ENCODE measurements at regions not wholly inside any gene's neighbourhood (a gene's known extent, or its start where the extent isn't known, plus 50 kb on each side); places are given as distances from the start of the nearest gene placed in this dataset.
"Not testable (repeated sequence)": the region's sequence is repeated elsewhere in the genome, so short reads cannot be mapped to it uniquely, and the experiment has no call there.

DNA sequence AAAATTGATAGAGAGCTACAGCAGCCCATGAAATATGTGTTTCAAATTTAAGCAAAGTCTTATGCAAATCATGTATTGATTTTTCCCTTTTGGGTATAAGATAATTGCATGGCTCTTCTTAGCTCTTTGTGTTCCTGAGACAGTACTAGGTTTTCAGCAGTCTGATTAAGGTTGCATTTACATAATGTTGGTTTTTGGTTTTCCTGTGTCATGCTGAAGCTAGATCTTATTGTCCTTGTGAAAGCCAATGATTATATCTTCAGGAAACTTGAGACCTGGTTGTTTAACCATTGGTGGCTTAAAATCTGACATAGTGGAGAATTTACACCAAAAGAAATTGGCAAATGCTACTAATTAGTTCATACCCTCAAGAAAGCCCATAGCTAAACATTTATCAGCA lies 392.6 kb downstream of the ZPLD1 start:
- no peak for DNase-seq (ENCODE audit: low spot score)
- intact Hi-C loops (cut with DNase I) = no loop called here

DNA sequence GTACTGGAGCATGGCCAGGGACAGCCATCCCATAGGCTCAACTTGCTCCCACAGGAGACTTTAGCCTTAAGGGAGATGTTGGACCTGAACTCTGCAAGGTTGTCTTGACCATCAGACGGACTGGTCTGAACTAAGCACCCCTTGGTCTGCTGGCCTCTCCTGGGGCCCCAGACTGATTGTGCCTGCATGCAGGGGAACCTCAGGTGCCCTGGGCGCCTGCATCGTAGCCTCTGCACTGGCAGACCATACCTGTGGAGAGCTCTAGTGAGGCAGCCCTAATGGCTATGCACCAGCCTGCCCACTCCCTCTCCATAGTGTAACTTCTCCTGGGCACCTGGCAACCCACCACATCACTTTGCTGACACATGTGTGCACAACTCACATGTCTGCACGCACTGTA lies 395.6 kb downstream of the ZPLD1 start:
- no peak for DNase-seq (ENCODE audit: low spot score)
- intact Hi-C loops (cut with DNase I) = no loop called here

DNA sequence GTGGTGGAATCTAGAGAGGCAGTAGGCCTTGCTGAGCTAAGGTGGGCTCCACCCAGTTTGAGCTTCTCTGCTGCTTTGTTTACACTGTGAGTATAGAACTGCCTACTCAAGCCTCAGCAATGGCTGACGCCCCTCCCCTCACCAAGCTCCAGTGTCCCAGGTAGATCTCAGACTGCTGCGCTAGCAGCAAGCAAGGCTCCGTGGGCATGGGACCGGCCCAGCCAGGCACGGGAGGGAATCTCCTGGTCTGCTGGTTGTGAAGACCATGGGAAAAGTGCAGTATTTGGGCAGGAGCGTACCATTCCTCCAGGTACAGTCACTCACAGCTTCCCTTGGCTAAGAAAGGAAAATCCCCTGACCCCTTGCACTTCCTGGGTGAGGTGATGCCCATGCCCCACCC lies 407.1 kb downstream of the ZPLD1 start:
- no peak for DNase-seq (ENCODE audit: low spot score)
- intact Hi-C loops (cut with DNase I) = no loop called here

DNA sequence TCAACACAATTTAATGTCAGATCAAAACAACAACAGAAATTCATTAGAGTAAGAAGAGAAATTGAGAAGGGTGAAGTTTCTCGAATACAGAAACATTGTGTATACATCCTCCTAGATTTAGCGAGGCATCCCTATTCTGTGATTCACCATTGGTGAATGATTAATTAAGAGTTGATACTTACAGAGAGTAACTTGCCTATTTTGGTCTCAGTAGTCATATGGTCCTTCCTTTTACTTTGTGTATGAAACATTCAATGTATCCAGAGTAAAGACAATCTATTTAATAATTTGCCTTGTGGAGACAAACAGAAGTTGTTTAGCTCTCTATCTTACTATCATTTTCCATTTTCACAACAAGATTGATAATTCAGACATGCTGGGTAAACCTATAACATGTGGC lies 432.0 kb downstream of the ZPLD1 start:
- intact Hi-C loops (cut with DNase I) = no loop called here
- no peak for DNase-seq (ENCODE audit: low spot score)

DNA sequence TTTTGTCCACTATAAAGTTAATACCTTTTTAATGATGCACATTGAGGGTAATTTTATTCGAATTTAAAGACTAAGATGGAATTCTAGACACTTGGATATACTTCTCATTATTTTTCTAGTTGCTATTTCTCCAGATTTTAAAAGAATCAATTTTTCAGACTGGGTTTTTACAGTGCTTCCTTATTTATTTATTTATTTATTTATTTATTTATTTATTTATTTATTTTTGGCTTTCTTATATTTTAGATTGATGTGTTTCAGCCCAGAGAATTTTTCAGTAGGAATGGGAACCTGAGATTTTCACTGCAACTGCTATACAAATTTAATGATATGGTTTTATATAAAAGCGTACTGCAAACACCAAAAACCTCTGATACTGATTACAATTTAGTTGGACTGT lies 448.7 kb downstream of the ZPLD1 start:
- intact Hi-C loops (cut with DNase I) = no loop called here
- no peak for DNase-seq (ENCODE audit: low spot score)

DNA sequence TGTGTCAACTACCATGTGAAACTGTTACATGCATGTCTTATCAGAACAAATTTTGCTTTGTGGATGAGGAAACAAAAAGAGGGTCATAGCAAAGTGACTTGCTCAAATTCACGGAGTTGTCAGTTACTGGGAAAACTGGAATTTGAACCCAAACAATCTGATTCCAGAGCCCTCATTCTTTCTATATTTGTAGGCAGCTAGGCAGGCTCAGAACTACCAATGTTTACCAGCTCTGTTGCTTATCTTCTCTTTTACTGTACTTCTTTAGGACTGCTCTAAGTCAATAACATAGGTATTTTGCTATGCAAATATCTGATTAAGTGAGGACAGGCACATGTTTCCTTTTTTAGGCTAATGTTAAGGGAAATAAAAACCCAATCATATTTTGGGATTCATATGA lies 450.5 kb downstream of the ZPLD1 start:
- intact Hi-C loops (cut with DNase I) = no loop called here
- no peak for DNase-seq (ENCODE audit: low spot score)

DNA sequence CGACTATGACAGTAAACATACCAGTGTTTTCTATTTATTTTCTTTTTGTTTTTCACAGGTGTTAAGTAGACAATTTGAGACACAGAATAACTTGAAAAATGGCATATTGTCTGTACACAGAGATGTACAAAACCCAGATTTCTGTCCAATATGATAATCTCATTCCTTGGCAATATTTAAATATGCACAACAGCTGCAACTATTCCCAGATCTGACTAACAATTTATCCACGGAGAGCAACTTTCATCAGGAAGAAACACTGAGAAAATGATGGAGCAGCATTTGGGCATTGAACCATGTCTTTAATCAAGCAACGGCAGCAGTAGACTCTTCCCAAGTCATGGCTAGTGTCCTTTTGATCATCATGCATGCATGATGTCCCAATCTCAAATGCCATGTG lies 452.6 kb downstream of the ZPLD1 start:
- intact Hi-C loops (cut with DNase I) = no loop called here
- no peak for DNase-seq (ENCODE audit: low spot score)

DNA sequence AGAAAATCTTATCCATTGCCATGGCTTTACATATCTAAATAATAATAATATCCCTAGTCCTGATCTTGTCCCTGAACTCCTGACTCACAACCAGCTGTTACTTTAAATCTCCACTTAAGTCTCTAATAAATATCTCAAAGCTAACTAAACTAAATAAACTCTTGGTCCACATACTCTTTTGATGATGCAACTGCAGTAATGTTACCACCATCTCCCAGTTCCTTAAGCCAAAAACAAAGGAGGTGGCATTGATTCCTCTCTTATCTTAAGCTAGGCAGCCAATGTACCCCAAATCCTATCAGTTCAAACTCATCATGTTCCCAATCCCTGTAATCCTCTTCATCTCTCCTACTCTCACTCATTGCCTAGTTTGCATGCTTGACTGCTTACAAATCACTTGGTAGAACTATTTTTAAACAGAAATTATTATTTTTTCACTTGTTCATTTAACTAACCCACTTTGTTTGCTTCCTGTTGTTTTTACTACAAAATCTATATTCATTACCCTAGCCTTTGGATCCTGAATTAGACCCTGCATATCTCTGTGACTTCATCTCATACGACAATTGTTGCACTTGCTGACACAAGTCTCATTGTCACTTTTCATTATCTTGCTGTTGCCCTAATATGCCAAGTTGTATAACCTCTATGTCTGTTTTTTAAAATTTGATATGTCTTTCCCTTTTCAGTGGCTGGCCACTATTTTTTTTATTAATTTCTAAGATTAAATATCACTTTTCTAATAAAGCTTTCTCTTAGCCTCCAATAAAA lies 462.2 kb downstream of the ZPLD1 start:
- intact Hi-C loops (cut with DNase I) = no loop called here
- DNase-seq (ENCODE audit: low spot score) = no peak

DNA sequence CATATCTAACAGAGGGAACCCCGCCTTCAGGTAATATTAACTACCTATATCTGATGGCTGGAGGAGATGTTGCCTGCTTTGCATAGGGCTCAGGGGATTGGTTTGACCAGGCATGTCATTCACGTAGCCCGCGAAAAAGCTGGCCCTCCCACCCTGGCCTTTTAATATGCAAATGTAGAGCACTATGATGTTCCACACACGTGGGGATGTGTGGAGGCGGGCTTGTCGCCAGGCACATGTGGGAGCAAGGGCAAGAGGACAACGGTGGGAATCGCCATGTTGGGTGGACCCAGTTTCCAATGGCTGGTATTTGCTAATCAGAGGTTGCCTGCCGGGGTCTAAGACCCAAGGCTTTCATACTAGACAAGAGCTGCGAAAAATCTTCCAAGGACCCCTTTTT lies 469.8 kb downstream of the ZPLD1 start:
- intact Hi-C loops (cut with DNase I) = no loop called here
- DNase-seq (ENCODE audit: low spot score) = peak; percentile 74

DNA sequence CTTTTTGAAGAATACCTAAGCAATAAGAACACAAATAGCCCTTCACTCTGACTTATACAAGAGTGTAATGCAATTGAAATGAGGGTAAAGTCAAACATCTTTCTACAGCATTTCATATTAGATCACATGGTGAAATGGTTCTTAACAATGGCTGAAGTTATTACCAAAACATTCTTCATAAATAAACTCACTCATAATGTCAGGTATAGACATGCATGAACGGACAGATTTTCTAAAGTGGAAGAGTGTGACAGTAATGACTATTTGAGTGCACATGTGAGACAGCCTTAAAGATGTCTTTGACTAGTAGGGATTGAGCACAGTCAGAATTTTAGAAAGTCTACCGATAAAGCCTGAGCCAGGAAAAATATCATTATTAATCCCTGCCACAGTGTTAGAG lies 471.0 kb downstream of the ZPLD1 start:
- intact Hi-C loops (cut with DNase I) = no loop called here
- DNase-seq (ENCODE audit: low spot score) = no peak

DNA sequence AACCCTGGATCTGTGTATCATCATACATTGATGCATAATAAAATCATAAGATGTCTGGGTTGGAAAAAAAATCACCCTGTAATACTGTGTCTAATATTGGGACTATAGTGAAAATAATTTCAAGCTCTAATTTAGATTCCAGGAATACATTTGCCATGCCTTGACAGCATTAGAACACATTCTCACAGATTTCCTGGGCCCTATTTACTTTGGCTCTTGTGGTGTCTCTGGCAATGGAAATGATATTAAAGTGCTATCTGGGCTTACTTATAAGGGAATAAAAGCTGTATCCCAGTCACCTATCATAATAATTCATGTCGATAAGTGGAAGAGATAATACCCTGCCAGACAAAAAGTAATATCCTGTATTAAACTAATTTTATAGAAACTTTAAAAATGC lies 472.0 kb downstream of the ZPLD1 start:
- intact Hi-C loops (cut with DNase I) = no loop called here
- no peak for DNase-seq (ENCODE audit: low spot score)

DNA sequence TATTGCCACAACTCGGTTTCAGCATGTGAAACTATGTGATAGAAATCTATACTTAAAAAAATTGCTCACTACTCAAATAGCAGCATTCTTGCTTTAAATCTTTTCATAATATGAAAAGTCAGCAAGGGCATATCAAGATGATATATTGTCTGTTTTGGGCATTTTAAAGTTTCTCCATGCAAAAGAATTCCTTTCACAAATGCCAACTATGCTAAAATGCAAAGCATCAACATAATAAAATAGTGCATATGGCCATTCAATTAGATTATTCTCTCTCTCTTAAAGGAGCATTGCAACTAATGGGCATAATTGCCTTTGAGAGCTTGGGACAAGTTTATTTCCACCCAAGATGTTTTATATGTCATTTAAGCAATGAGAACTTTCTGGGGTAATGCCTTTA lies 475.1 kb downstream of the ZPLD1 start:
- intact Hi-C loops (cut with DNase I) = no loop called here
- DNase-seq (ENCODE audit: low spot score) = no peak

DNA sequence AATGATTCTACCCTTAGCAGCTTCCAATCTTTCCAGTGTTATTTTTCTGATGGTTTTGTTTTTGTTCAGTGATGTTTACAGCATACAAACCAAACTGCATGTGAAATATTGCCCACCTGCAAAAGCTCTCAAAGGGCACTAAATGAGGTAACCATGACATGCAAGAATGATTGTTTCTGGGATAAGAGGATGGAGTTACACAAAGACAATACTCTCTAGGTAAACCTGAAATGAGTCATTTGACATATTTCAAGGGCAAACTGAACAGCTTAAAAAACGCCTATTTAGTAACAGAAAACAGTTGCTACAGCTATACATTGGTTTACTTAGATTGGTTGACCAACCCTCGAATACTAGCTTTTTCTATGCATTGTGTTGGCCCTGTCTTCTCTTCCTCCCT lies 481.7 kb downstream of the ZPLD1 start:
- intact Hi-C loops (cut with DNase I) = no loop called here
- no peak for DNase-seq (ENCODE audit: low spot score)

DNA sequence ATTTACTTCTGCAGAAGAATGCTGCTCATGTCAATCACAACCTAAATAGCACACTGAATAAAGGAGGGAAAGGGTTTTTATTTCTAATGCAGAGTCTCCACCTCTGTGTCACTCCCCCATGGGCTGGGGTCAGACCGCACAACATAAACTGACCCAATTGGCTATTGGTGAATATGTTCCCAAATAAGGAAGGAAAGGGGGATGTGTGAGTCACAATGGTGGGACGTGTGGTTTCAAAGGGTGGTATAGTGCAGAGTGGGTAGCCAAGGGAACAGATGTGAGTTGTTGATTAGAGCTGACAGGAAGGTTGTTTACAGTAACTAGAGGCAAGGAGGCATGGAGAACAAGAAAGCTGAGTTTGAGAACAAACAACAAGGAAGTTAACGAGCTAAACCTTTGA lies 491.8 kb downstream of the ZPLD1 start:
- intact Hi-C loops (cut with DNase I) = no loop called here
- peak; percentile 32 for DNase-seq (ENCODE audit: low spot score)

DNA sequence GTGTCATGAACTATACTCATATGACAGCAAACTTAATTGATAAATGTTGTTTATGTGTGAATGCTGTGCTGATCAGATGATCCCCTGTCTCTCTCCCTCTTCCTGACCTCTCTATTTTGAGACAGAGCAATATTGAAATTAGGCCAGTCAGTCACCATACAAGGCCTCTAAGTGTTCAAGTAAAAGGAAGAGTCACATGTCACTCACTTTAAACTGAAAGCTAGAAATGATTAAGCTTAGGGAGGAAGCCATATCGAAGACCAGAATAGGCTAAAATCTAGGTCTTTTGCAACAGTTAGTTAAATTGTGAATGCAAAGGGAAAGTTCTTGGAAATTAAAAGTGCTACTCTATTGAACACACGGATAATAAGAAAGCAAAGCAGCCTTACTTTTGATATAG lies 498.6 kb downstream of the ZPLD1 start:
- intact Hi-C loops (cut with DNase I) = no loop called here
- DNase-seq (ENCODE audit: low spot score) = no peak

DNA sequence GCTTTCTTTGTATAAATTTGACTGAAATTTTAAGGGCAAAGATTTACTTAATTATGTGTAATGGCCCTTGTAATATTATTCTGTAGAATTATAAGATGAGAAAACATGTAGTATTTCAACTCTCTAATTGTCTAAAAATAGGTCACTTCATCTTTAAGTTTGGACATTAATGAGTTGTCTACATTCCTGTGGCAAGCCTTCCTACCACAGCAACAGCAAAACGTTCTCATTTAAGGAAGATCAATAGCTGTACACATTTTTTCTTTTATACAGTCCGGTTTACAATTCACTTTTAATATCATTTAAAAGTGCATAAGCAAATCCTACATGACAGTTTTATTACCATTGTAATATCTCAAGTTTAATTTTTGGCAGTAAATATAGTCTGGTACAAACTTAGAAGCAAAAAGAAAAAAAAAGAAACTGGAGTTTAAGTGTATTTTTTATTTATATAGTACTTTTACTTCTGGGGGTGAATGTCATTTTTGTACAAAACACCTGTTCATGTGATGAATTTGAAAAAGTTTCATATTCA lies 501.8 kb downstream of the ZPLD1 start:
- intact Hi-C loops (cut with DNase I) = no loop called here
- DNase-seq (ENCODE audit: low spot score) = no peak

DNA sequence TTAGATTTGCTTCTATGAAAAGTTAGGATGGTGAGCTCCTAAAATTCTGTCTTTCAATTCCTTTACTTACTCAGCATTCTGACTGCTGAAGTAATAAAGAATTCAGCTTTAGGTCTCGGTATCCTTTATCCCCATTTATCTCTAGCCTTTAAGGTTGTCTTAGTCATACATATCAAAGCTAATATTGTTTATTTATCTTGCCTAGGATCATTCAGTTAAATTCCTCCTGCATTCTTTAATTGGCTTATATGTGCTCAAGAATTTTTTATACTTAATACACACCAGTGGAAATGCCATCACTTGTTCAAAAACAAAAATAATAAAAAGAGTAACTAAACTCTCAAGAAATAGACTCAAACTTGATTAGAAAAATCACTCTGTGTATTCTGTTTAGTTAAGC lies 507.0 kb downstream of the ZPLD1 start:
- intact Hi-C loops (cut with DNase I) = no loop called here
- no peak for DNase-seq (ENCODE audit: low spot score)

DNA sequence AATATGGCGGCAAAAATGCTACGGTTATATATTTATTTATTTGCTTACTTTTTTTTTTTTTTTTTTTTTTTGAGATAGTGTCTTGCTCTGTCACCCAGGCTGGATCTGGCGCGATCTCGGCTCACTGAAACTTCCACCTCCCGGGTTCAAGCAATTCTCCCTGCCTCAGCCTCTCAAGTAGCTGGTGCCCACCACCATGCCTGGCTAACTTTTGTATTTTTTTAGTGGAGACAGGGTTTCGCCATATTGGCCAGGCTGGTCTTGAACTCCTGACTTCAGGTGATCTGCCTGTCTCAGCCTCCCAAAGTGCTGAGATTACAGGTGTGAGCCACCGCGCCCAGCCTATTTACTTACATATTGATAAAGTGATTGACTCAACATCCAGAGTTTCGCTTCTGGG lies 511.6 kb downstream of the ZPLD1 start:
- peak; percentile 54 for DNase-seq (ENCODE audit: low spot score)
- intact Hi-C loops (cut with DNase I) = not testable (repeated sequence)

DNA sequence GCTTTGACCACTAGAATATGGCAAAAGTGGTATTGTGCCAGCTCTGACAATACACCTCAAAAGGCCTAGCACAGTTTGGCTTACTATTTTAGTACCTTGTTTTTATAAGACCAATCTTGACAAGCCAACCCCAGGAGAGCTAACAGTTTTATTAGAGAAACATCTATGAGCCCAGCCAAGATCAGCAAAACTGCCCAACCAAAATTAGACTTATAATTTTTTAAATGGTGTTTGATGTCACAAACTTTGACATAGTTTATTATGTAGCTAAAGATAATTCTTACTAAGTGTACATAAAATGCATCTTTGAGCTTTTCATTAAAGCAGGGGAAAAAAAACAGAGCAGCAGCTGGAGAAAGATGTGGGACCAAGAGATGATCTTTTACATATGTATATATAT lies 537.5 kb downstream of the ZPLD1 start:
- intact Hi-C loops (cut with DNase I) = no loop called here
- DNase-seq (ENCODE audit: low spot score) = no peak

DNA sequence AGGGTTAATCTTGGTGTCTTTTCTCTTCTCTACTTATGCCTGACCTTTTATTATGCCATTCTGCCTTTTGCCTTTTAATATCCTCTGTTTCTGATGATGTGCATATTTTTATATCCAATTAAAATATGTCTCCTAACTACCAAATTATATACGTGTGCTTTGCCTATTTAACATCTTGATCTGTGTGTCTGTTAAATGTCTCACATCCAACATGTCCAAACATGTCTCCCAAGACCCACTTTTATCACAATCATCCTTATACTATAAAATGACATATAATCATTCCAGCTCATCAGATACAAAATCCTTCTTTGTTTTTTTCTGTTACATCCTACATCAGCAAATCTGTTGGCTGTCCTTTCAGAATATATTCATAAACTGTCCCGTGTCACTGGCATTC lies 539.5 kb downstream of the ZPLD1 start:
- no peak for DNase-seq (ENCODE audit: low spot score)
- intact Hi-C loops (cut with DNase I) = no loop called here

DNA sequence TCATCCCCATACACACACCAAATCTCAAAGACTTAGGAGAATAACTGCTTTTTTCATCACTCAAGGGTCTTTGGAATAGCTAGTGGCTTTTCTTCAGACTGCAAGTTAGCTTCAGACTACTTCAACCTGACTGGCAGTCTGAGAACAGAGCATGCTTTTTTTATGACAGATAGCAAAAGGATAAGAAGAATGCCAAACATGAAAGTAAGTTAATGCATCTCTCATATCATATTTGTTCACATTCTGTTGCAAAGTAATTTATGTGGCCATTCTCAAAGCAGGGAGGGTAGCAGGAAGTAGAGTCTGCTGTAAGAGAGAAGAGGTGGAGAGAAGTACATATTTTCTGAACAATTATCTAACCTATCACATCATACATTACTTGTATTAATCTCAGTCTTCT lies 544.4 kb downstream of the ZPLD1 start:
- intact Hi-C loops (cut with DNase I) = no loop called here
- no peak for DNase-seq (ENCODE audit: low spot score)
